Breast epithelium (tissue), 3 donors: ENCODE measurements at regions not wholly inside any gene's neighbourhood (a gene's known extent, or its start where the extent isn't known, plus 50 kb on each side); places are given as distances from the start of the nearest gene placed in this dataset.

Experiments
- POLR2A ChIP-seq: fragments of 450-650 bp; IDR thresholded peaks from one replicate; pipeline ENCODE4 v1.6.1; 2016; ENCODE audit warnings: antibody characterized with exemption, mild to moderate bottlenecking, moderate library complexity
- TF ChIP-seq, protein P1 (sequence below), 3 donors: fragments of 450-650 bp; IDR thresholded peaks; one replicate each; pipeline ENCODE4 v1.5.1; 2016 to 2017; ENCODE audit warnings: antibody characterized with exemption in 3 of 3, mild to moderate bottlenecking in 3 of 3, moderate library complexity in 3 of 3

DNA sequence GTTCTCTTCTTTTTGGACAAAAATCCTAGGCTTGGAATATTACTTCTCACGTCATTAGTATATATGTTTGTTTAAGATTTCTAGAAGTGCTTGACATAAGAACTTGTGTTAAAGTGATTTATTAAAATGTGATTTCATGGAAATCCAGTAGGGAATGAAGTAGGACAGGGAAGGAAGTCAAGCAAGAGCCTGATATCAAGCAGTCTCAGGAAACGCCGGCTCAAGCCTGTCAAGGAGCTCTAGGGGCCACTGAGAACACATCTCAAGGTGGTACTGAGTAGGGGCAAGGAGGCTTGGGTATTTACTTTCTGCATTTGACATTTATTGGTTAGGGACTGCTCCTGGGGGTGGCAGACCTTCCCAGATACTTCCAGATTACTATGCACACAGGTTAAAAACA, 920.9 kb upstream of the GJE1 start:
- TF ChIP-seq, protein P1, sequence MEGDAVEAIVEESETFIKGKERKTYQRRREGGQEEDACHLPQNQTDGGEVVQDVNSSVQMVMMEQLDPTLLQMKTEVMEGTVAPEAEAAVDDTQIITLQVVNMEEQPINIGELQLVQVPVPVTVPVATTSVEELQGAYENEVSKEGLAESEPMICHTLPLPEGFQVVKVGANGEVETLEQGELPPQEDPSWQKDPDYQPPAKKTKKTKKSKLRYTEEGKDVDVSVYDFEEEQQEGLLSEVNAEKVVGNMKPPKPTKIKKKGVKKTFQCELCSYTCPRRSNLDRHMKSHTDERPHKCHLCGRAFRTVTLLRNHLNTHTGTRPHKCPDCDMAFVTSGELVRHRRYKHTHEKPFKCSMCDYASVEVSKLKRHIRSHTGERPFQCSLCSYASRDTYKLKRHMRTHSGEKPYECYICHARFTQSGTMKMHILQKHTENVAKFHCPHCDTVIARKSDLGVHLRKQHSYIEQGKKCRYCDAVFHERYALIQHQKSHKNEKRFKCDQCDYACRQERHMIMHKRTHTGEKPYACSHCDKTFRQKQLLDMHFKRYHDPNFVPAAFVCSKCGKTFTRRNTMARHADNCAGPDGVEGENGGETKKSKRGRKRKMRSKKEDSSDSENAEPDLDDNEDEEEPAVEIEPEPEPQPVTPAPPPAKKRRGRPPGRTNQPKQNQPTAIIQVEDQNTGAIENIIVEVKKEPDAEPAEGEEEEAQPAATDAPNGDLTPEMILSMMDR (IDR thresholded peaks at IDR 0.05): no peak
- TF ChIP-seq POLR2A: no peak
